ENCODE measurements at regions not wholly inside any gene's neighbourhood (a gene's known extent, or its start where the extent isn't known, plus 50 kb on each side); places are given as distances from the start of the nearest gene placed in this dataset.

DNA sequence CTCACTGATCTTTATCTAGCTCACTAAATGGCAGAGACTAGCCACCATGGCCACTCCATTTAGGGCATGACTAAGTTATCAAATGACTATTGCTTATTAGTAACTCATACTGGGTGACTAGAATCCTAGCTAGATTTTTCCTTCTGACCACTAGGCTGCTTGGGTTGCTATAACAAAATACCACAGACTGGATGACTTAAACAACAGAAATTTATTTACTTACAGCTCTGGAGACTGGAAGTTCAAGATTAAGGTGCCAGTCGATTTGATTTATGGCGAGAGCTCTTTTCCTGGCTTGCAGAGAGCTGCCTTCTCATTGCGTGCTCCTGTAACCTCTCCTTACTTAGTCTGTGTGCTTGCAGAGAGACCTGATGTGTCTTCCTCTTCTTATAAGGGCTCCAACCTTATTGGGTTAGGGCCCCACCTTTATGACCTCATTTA is 55.0 kb upstream of the APC start:
- no peaks in the 10 kb centered on the region for H3K27me3 ChIP-seq (ENCODE audit: low read depth, low read length)
- H4K20me1 ChIP-seq (ENCODE audit: insufficient read depth, low read length), result no peaks in the 10 kb centered on the region
- no peaks in the 10 kb centered on the region for H3K9me3 ChIP-seq (ENCODE audit: insufficient read depth, low read length)
- no peak overlapping the region for H3K9ac ChIP-seq (ENCODE audit: low read length)
- H2AFZ ChIP-seq (ENCODE audit: low read depth, low read length), result no peak overlapping the region
- H3K4me3 ChIP-seq (ENCODE audit: low read length), result no peak overlapping the region
- no peak overlapping the region for H3K27ac ChIP-seq (ENCODE audit: low read length)
- no peaks in the 10 kb centered on the region for H3K79me2 ChIP-seq (ENCODE audit: low read length)
- H3K4me1 ChIP-seq (ENCODE audit: low read length), result no peaks in the 10 kb centered on the region; the same call in 1 of the 2 replicates
- H3K36me3 ChIP-seq (replicated peaks; ENCODE audit: low read depth, low read length), result no peaks in the 10 kb centered on the region
- TF ChIP-seq, protein P1, sequence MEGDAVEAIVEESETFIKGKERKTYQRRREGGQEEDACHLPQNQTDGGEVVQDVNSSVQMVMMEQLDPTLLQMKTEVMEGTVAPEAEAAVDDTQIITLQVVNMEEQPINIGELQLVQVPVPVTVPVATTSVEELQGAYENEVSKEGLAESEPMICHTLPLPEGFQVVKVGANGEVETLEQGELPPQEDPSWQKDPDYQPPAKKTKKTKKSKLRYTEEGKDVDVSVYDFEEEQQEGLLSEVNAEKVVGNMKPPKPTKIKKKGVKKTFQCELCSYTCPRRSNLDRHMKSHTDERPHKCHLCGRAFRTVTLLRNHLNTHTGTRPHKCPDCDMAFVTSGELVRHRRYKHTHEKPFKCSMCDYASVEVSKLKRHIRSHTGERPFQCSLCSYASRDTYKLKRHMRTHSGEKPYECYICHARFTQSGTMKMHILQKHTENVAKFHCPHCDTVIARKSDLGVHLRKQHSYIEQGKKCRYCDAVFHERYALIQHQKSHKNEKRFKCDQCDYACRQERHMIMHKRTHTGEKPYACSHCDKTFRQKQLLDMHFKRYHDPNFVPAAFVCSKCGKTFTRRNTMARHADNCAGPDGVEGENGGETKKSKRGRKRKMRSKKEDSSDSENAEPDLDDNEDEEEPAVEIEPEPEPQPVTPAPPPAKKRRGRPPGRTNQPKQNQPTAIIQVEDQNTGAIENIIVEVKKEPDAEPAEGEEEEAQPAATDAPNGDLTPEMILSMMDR (IDR thresholded peaks at IDR 0.05; ENCODE audit: low read depth, low read length), result no peak
- no peak for TF ChIP-seq EZH2phosphoT487 (IDR thresholded peaks at IDR 0.05; ENCODE audit: low read depth)
- no peak overlapping the region for H3K4me2 ChIP-seq (ENCODE audit: low read length)

DNA sequence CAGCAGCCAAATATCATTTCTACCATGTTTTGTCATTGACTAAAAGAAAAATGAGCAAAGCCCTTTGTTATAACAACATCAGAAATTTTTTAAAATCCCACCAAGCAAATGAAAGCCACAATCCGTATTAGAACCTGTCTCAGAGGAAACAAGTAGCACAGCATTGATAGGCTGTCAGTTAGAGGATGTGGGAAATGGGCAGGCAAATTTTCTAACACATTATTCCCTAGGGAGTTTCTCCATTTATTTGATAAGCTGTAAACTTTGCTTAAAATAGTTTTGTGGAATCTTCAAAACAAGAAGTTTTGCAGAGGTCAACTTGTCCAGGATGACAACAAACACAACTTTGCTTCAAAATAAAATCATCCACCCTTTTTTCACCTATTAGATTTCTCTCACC is 53.6 kb upstream of the APC start:
- no peaks in the 10 kb centered on the region; the same call in 1 of the 2 replicates for H3K4me1 ChIP-seq (ENCODE audit: low read length)
- H3K79me2 ChIP-seq (ENCODE audit: low read length), result no peaks in the 10 kb centered on the region
- no peak overlapping the region for H3K4me3 ChIP-seq (ENCODE audit: low read length)
- no peaks in the 10 kb centered on the region for H3K27me3 ChIP-seq (ENCODE audit: low read depth, low read length)
- no peak overlapping the region for H2AFZ ChIP-seq (ENCODE audit: low read depth, low read length)
- no peak overlapping the region for H3K9ac ChIP-seq (ENCODE audit: low read length)
- no peaks in the 10 kb centered on the region for H3K36me3 ChIP-seq (replicated peaks; ENCODE audit: low read depth, low read length)
- H3K4me2 ChIP-seq (ENCODE audit: low read length), result no peak overlapping the region
- H4K20me1 ChIP-seq (ENCODE audit: insufficient read depth, low read length), result no peaks in the 10 kb centered on the region
- no peak overlapping the region for H3K27ac ChIP-seq (ENCODE audit: low read length)
- no peaks in the 10 kb centered on the region for H3K9me3 ChIP-seq (ENCODE audit: insufficient read depth, low read length)
- no peak for TF ChIP-seq EZH2phosphoT487 (IDR thresholded peaks at IDR 0.05; ENCODE audit: low read depth)
- TF ChIP-seq, protein P1 (IDR thresholded peaks at IDR 0.05; ENCODE audit: low read depth, low read length), result no peak

DNA sequence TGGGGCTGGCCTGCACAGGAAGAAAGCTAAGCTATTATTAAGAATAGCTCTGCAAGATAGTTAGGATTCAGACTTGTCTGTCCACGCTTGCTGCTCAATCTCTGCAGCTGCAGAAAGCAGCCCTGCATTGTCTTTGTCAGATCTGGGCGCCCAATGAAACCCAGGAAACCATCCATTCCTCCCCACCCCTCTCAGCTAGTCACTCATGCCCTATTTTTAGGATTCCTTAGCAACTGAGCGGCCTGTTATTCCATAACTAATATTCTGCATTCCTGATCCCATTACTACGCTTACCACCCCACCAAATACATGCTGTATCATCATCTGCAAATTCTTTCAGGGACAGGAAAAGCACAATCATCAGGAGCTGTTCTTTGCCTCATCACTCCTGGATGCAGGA is 52.9 kb upstream of the APC start:
- H3K4me2 ChIP-seq (ENCODE audit: low read length), result no peak overlapping the region
- TF ChIP-seq, protein P1 (IDR thresholded peaks at IDR 0.05; ENCODE audit: low read depth, low read length), result no peak
- TF ChIP-seq EZH2phosphoT487 (IDR thresholded peaks at IDR 0.05; ENCODE audit: low read depth), result no peak
- H3K79me2 ChIP-seq (ENCODE audit: low read length), result no peaks in the 10 kb centered on the region
- no peak overlapping the region for H3K9ac ChIP-seq (ENCODE audit: low read length)
- no peak overlapping the region for H3K4me3 ChIP-seq (ENCODE audit: low read length)
- H2AFZ ChIP-seq (ENCODE audit: low read depth, low read length), result no peak overlapping the region
- no peaks in the 10 kb centered on the region for H3K9me3 ChIP-seq (ENCODE audit: insufficient read depth, low read length)
- no peaks in the 10 kb centered on the region for H4K20me1 ChIP-seq (ENCODE audit: insufficient read depth, low read length)
- H3K27me3 ChIP-seq (ENCODE audit: low read depth, low read length), result no peaks in the 10 kb centered on the region
- no peaks in the 10 kb centered on the region; the same call in 1 of the 2 replicates for H3K4me1 ChIP-seq (ENCODE audit: low read length)
- no peaks in the 10 kb centered on the region for H3K36me3 ChIP-seq (replicated peaks; ENCODE audit: low read depth, low read length)
- no peak overlapping the region for H3K27ac ChIP-seq (ENCODE audit: low read length)

DNA sequence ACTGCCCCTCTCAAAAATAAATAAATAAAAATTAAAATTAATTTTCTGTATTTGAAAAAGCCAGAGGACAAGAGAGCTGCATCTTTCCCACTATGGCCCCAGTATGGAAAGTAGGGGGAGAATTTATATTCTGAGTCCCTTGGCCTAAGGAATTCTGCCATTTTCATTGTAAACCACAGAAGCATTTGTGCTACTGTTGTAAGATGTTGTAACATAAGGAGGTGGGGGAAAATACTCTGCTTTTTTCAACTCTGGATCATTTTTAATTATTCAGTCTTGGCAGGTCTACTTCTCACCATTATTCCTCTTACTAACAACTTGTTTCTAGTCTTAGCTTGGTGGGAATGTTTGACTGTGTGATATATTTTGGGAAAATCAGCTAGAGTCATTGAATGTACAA is 52.3 kb upstream of the APC start:
- H3K4me1 ChIP-seq (ENCODE audit: low read length), result no peaks in the 10 kb centered on the region; the same call in 1 of the 2 replicates
- no peaks in the 10 kb centered on the region for H3K27me3 ChIP-seq (ENCODE audit: low read depth, low read length)
- no peak overlapping the region for H3K9ac ChIP-seq (ENCODE audit: low read length)
- H2AFZ ChIP-seq (ENCODE audit: low read depth, low read length), result no peak overlapping the region
- H3K4me3 ChIP-seq (ENCODE audit: low read length), result no peak overlapping the region
- H3K27ac ChIP-seq (ENCODE audit: low read length), result no peak overlapping the region
- H4K20me1 ChIP-seq (ENCODE audit: insufficient read depth, low read length), result no peaks in the 10 kb centered on the region
- no peaks in the 10 kb centered on the region for H3K9me3 ChIP-seq (ENCODE audit: insufficient read depth, low read length)
- H3K79me2 ChIP-seq (ENCODE audit: low read length), result no peaks in the 10 kb centered on the region
- no peaks in the 10 kb centered on the region for H3K36me3 ChIP-seq (replicated peaks; ENCODE audit: low read depth, low read length)
- H3K4me2 ChIP-seq (ENCODE audit: low read length), result no peak overlapping the region
- TF ChIP-seq, protein P1 (IDR thresholded peaks at IDR 0.05; ENCODE audit: low read depth, low read length), result no peak
- TF ChIP-seq EZH2phosphoT487 (IDR thresholded peaks at IDR 0.05; ENCODE audit: low read depth), result no peak
